ENCODE measurements at regions not wholly inside any gene's neighbourhood (a gene's known extent, or its start where the extent isn't known, plus 50 kb on each side); places are given as distances from the start of the nearest gene placed in this dataset.

- H3K4me3 Mint-ChIP-seq (ENCODE audit: unreplicated experiment), result no peak overlapping the region
- TF ChIP-seq, protein P1, sequence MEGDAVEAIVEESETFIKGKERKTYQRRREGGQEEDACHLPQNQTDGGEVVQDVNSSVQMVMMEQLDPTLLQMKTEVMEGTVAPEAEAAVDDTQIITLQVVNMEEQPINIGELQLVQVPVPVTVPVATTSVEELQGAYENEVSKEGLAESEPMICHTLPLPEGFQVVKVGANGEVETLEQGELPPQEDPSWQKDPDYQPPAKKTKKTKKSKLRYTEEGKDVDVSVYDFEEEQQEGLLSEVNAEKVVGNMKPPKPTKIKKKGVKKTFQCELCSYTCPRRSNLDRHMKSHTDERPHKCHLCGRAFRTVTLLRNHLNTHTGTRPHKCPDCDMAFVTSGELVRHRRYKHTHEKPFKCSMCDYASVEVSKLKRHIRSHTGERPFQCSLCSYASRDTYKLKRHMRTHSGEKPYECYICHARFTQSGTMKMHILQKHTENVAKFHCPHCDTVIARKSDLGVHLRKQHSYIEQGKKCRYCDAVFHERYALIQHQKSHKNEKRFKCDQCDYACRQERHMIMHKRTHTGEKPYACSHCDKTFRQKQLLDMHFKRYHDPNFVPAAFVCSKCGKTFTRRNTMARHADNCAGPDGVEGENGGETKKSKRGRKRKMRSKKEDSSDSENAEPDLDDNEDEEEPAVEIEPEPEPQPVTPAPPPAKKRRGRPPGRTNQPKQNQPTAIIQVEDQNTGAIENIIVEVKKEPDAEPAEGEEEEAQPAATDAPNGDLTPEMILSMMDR (IDR thresholded peaks at IDR 0.05), result peak; percentile 24
- H3K27ac Mint-ChIP-seq (ENCODE audit: unreplicated experiment), result no peak overlapping the region
- H3K4me1 Mint-ChIP-seq (ENCODE audit: low read depth), result peaks cover 14% of the 10 kb centered on the region
- no peaks in the 10 kb centered on the region for H3K36me3 Mint-ChIP-seq (ENCODE audit: low read depth)
- no peaks in the 10 kb centered on the region for H3K9me3 Mint-ChIP-seq (ENCODE audit: low read depth)
- no peaks in the 10 kb centered on the region for H3K27me3 Mint-ChIP-seq (ENCODE audit: low read depth)
- DNase-seq (ENCODE audit: low spot score), result no peak
Observed at GRCh38 chr17:43324205-43324893, 74.4 kb upstream of the ARL4D start.

GRCh38 chr17:43319293-43320124 lies 79.3 kb upstream of the ARL4D start:
- Mint-ChIP-seq H3K27ac (ENCODE audit: unreplicated experiment) (no peak overlapping the region), H3K4me1 (ENCODE audit: low read depth) (peaks cover 12% of the 10 kb centered on the region), H3K9me3 (ENCODE audit: low read depth) (no peaks in the 10 kb centered on the region), H3K27me3 (ENCODE audit: low read depth) (no peaks in the 10 kb centered on the region), H3K36me3 (ENCODE audit: low read depth) (no peaks in the 10 kb centered on the region), H3K4me3 (ENCODE audit: unreplicated experiment) (no peak overlapping the region)
- TF ChIP-seq, protein P1 (IDR thresholded peaks at IDR 0.05), result no peak
- no peak for DNase-seq (ENCODE audit: low spot score)

GRCh38 chr17:43316522-43317142 lies 82.2 kb upstream of the ARL4D start:
- TF ChIP-seq, protein P1 (IDR thresholded peaks at IDR 0.05), result no peak
- Mint-ChIP-seq H3K4me1 (ENCODE audit: low read depth) (peaks cover 7% of the 10 kb centered on the region), H3K27me3 (ENCODE audit: low read depth) (no peaks in the 10 kb centered on the region), H3K27ac (ENCODE audit: unreplicated experiment) (peak overlapping the region; percentile 69), H3K36me3 (ENCODE audit: low read depth) (no peaks in the 10 kb centered on the region), H3K4me3 (ENCODE audit: unreplicated experiment) (no peak overlapping the region), H3K9me3 (ENCODE audit: low read depth) (no peaks in the 10 kb centered on the region)
- no peak for DNase-seq (ENCODE audit: low spot score)

DNA sequence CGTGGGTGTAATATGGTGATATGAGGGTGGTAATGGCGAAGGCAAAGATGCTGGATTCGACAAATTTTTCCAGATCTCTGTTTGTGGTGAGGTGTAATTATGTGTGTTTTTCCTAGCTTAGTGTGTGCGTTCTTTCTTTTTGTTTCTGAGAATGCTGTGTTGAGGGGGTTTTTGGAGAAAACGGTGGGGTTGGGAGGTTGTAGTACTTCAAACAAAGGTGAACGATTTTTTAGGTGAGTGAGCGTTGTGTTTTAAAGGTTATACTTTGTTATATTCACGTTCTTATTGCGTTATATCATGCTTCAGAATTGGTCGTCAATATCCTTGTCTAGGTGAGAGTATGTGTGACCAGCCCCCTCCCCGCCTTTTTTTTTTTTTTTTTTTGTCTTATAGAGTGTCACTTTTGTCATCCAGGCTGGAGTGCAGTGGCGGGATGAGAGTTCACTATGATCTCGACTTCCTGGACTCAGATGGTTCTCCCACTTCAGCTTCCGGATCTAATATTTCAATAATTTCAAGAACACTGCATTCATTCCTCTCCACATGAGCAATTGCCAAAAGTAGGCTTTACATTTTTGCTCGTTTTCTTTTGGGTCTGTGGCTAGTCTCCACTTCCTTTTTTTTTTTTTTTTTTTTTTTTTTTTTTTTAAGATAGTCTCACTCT lies 82.2 kb upstream of the RNU2-1 start:
- Mint-ChIP-seq H3K9me3 (ENCODE audit: low read depth) (no peaks in the 10 kb centered on the region), H3K27ac (ENCODE audit: unreplicated experiment) (peak overlapping the region; percentile 69), H3K4me1 (ENCODE audit: low read depth) (peaks cover 7% of the 10 kb centered on the region), H3K27me3 (ENCODE audit: low read depth) (no peaks in the 10 kb centered on the region), H3K36me3 (ENCODE audit: low read depth) (no peaks in the 10 kb centered on the region), H3K4me3 (ENCODE audit: unreplicated experiment) (no peak overlapping the region)
- TF ChIP-seq, protein P1 (IDR thresholded peaks at IDR 0.05), result no peak
- DNase-seq (ENCODE audit: low spot score), result no peak

GRCh38 chr17:43315369-43315768 lies 81.6 kb upstream of the RNU2-1 start:
- TF ChIP-seq, protein P1 (IDR thresholded peaks at IDR 0.05), result no peak
- Mint-ChIP-seq H3K36me3 (ENCODE audit: low read depth) (no peaks in the 10 kb centered on the region), H3K27me3 (ENCODE audit: low read depth) (no peaks in the 10 kb centered on the region), H3K4me3 (ENCODE audit: unreplicated experiment) (no peak overlapping the region), H3K4me1 (ENCODE audit: low read depth) (peaks cover 7% of the 10 kb centered on the region), H3K27ac (ENCODE audit: unreplicated experiment) (no peak overlapping the region), H3K9me3 (ENCODE audit: low read depth) (no peaks in the 10 kb centered on the region)
- no peak for DNase-seq (ENCODE audit: low spot score)
